PFSK-1 (cell line): ENCODE measurements at regions not wholly inside any gene's neighbourhood (a gene's known extent, or its start where the extent isn't known, plus 50 kb on each side); places are given as distances from the start of the nearest gene placed in this dataset.

Source experiments
- FOXP2 ChIP-seq: optimal IDR thresholded peaks from 2 replicates; pipeline ENCODE3; 2011; ENCODE audit warnings: borderline replicate concordance, control low read depth, inconsistent platforms; ENCODE audit not compliant: insufficient read depth; ENCODE audit errors: extremely low read length, extremely low read depth
- POLR2AphosphoS5 ChIP-seq: IDR thresholded peaks from 2 replicates; pipeline ENCODE4 v1.6.1; 2012; ENCODE audit warnings: low read depth, mild to moderate bottlenecking, control low read depth, low read length, moderate library complexity
- SIN3A ChIP-seq: IDR thresholded peaks from 2 replicates; pipeline ENCODE4 v1.6.1; 2012; ENCODE audit warnings: mild to moderate bottlenecking, low read length, moderate library complexity, borderline replicate concordance; ENCODE audit not compliant: insufficient read depth
- TAF1 ChIP-seq: IDR thresholded peaks from 2 replicates; pipeline ENCODE4 v1.6.1; 2012; ENCODE audit warnings: low read length, control low read depth, borderline replicate concordance; ENCODE audit not compliant: insufficient read depth
- TF ChIP-seq, protein P1 (sequence below), 2 experiments: IDR thresholded peaks; 2 replicates each; pipeline versions ENCODE4 v1.6.1 to v1.8.0; 2011 to 2012; ENCODE audit warnings: low read depth in 2 of 2, low read length in 2 of 2, control low read depth in 1 of 2, inconsistent platforms in 1 of 2, mild to moderate bottlenecking in 1 of 2, moderate library complexity in 1 of 2; ENCODE audit not compliant: insufficient read depth in 1 of 2

DNA sequence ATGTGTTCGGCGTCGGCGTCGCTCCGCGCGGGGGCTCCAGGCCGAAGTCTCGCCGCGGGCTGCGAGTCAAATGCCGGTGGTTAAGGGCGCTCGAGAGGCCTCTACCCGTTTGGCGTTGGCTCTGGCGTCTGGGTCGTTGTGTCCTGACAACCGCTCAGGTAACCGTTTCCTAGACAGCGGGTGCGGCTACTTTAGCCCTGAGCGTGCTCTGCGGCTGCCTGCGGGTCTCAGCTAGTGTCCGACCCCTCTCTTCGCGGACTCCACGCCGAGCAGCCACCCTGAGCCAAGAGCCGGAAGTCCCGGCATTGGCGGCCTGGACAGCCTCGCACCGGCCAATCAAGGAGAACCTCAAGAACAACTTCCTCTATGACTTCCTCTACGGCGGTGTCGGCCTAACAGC is 173.4 kb downstream of the SETD4 start:
- TF ChIP-seq POLR2AphosphoS5, result no peak
- TF ChIP-seq SIN3A, result no peak
- no peak for TF ChIP-seq TAF1
- TF ChIP-seq, protein P1, sequence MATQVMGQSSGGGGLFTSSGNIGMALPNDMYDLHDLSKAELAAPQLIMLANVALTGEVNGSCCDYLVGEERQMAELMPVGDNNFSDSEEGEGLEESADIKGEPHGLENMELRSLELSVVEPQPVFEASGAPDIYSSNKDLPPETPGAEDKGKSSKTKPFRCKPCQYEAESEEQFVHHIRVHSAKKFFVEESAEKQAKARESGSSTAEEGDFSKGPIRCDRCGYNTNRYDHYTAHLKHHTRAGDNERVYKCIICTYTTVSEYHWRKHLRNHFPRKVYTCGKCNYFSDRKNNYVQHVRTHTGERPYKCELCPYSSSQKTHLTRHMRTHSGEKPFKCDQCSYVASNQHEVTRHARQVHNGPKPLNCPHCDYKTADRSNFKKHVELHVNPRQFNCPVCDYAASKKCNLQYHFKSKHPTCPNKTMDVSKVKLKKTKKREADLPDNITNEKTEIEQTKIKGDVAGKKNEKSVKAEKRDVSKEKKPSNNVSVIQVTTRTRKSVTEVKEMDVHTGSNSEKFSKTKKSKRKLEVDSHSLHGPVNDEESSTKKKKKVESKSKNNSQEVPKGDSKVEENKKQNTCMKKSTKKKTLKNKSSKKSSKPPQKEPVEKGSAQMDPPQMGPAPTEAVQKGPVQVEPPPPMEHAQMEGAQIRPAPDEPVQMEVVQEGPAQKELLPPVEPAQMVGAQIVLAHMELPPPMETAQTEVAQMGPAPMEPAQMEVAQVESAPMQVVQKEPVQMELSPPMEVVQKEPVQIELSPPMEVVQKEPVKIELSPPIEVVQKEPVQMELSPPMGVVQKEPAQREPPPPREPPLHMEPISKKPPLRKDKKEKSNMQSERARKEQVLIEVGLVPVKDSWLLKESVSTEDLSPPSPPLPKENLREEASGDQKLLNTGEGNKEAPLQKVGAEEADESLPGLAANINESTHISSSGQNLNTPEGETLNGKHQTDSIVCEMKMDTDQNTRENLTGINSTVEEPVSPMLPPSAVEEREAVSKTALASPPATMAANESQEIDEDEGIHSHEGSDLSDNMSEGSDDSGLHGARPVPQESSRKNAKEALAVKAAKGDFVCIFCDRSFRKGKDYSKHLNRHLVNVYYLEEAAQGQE (IDR thresholded peaks at IDR 0.05; ENCODE audit: insufficient read depth in 1 of 2, low read depth in 2 of 2, low read length in 2 of 2), result no peak
- no peak for TF ChIP-seq FOXP2
